ENCODE measurements at regions not wholly inside any gene's neighbourhood (a gene's known extent, or its start where the extent isn't known, plus 50 kb on each side); places are given as distances from the start of the nearest gene placed in this dataset.

DNA sequence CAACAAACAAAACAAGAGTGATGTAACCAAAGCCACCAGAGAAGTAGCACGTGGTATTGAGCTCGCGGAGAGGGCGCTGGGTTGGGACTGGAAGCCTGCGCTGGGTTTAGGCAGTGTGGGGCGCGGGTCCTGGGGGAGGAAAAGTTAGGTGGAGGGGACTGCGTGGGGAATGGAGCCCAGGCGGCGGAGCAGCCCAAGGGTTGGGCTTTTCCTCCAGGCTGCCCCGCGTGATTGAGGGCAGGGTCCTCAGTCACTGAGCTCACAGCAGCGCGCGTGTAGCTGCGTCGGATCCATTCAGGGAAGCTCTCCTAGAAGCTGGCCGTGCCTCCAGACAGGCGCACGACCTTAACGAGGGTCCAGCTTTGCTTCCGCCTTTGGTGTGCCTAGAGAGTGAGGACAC lies 357.4 kb downstream of the GALR1 start:
- intact Hi-C loops (cut with micrococcal nuclease) = no loop called here
- Mint-ChIP-seq H3K36me3 (no peaks in the 10 kb centered on the region), H3K27me3 (ENCODE audit: low read depth in 3 of 3) (peaks cover 0 to 3% (median 2%) of the 10 kb centered on the region in 3 donors), H3K9me3 (peaks cover 0 to 7% (median 4%) of the 10 kb centered on the region in 7 donors), H3K4me1 (no peaks in the 10 kb centered on the region), H3K4me3 (no peak overlapping the region), H3K27ac (no peak overlapping the region)
- Histone ChIP-seq H3K27me3 (ENCODE audit: control insufficient read depth in 2 of 2, insufficient read depth in 2 of 2, low read length in 2 of 2) (no peaks in the 10 kb centered on the region), H3K36me3 (replicated peaks in 1 of 2; ENCODE audit: control insufficient read depth in 1 of 2, insufficient read depth in 2 of 2, low read length in 2 of 2) (no peaks in the 10 kb centered on the region), H3K79me2 (ENCODE audit: insufficient read depth, low read length) (no peaks in the 10 kb centered on the region), H3K9ac (ENCODE audit: insufficient read depth, low read length, poor library complexity, severe bottlenecking) (no peak overlapping the region), H3K27ac (ENCODE audit: low read depth in 1 of 2, low read length in 2 of 2) (no peak overlapping the region), H3K9me3 (replicated peaks in 1 of 2; ENCODE audit: control insufficient read depth in 1 of 2, insufficient read depth in 1 of 2, low read length in 2 of 2) (no peaks in the 10 kb centered on the region), H3K4me2 (replicated peaks; ENCODE audit: extremely low read depth, low read length, poor library complexity, severe bottlenecking) (no peak overlapping the region), H4K20me1 (ENCODE audit: insufficient read depth, low read length) (no peaks in the 10 kb centered on the region), H3K4me3 (replicated peaks in 1 of 3; ENCODE audit: low read depth in 2 of 3, low read length in 3 of 3) (no peak overlapping the region), H2AFZ (ENCODE audit: insufficient read depth, low read depth, low read length, poor library complexity, severe bottlenecking) (no peak overlapping the region), H3K4me1 (ENCODE audit: control insufficient read depth in 1 of 2, insufficient read depth in 2 of 2, low read length in 2 of 2) (no peaks in the 10 kb centered on the region)
- TF ChIP-seq, protein P1, sequence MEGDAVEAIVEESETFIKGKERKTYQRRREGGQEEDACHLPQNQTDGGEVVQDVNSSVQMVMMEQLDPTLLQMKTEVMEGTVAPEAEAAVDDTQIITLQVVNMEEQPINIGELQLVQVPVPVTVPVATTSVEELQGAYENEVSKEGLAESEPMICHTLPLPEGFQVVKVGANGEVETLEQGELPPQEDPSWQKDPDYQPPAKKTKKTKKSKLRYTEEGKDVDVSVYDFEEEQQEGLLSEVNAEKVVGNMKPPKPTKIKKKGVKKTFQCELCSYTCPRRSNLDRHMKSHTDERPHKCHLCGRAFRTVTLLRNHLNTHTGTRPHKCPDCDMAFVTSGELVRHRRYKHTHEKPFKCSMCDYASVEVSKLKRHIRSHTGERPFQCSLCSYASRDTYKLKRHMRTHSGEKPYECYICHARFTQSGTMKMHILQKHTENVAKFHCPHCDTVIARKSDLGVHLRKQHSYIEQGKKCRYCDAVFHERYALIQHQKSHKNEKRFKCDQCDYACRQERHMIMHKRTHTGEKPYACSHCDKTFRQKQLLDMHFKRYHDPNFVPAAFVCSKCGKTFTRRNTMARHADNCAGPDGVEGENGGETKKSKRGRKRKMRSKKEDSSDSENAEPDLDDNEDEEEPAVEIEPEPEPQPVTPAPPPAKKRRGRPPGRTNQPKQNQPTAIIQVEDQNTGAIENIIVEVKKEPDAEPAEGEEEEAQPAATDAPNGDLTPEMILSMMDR (IDR thresholded peaks at IDR 0.05) = no peak
- WGBS (ENCODE audit: insufficient coverage) = 93% methylated on average over 22 of the region's 22 CpGs
- no peak for DNase-seq

DNA sequence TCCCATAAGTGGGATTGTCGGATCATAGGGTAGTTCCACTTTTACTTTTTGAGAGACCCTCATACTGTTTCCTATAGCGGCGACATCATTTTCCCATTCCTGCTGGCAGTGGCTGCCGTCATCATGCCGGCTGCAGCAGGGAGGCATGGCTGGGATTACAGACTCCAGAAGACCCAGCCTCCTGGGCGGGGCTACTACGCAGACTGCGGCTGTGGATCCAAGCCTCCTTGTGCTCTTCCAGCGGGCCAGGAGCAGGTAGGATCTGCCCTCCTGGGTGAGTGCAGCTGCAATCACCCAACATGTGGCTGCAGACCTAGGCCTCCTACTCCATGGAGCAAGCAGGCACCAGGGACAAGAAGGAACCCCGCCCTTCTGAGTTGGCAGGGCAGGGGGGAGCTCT lies 359.2 kb downstream of the GALR1 start:
- WGBS (ENCODE audit: insufficient coverage) = 92% methylated on average over 9 of the region's 10 CpGs
- no peaks in the 10 kb centered on the region for H3K4me1 Mint-ChIP-seq
- intact Hi-C loops (cut with micrococcal nuclease) = no loop called here

More for the DNA sequence above, 359.2 kb downstream of the GALR1 start:
- H2AFZ ChIP-seq (ENCODE audit: insufficient read depth, low read depth, low read length, poor library complexity, severe bottlenecking) = no peak overlapping the region
- no peaks in the 10 kb centered on the region for H3K36me3 Mint-ChIP-seq
- DNase-seq = no peak
- no peak overlapping the region for H3K27ac Mint-ChIP-seq
- H3K36me3 ChIP-seq (replicated peaks in 1 of 2; ENCODE audit: control insufficient read depth in 1 of 2, insufficient read depth in 2 of 2, low read length in 2 of 2) = no peaks in the 10 kb centered on the region
- H3K27me3 Mint-ChIP-seq (ENCODE audit: low read depth in 3 of 3) = peaks cover 0 to 3% (median under 1%) of the 10 kb centered on the region in 3 donors
- H3K4me3 Mint-ChIP-seq = no peak overlapping the region
- H3K4me2 ChIP-seq (replicated peaks; ENCODE audit: extremely low read depth, low read length, poor library complexity, severe bottlenecking) = no peak overlapping the region
- TF ChIP-seq, protein P1 (IDR thresholded peaks at IDR 0.05) = no peak
- H3K9me3 Mint-ChIP-seq = peaks cover 0 to 6% (median 3%) of the 10 kb centered on the region in 7 donors
- H3K79me2 ChIP-seq (ENCODE audit: insufficient read depth, low read length) = no peaks in the 10 kb centered on the region
- H4K20me1 ChIP-seq (ENCODE audit: insufficient read depth, low read length) = no peaks in the 10 kb centered on the region
- no peak overlapping the region for H3K4me3 ChIP-seq (replicated peaks in 1 of 3; ENCODE audit: low read depth in 2 of 3, low read length in 3 of 3)
- H3K9me3 ChIP-seq (replicated peaks in 1 of 2; ENCODE audit: control insufficient read depth in 1 of 2, insufficient read depth in 1 of 2, low read length in 2 of 2) = no peaks in the 10 kb centered on the region
- H3K27ac ChIP-seq (ENCODE audit: low read depth in 1 of 2, low read length in 2 of 2) = no peak overlapping the region
- no peak overlapping the region for H3K9ac ChIP-seq (ENCODE audit: insufficient read depth, low read length, poor library complexity, severe bottlenecking)
- H3K4me1 ChIP-seq (ENCODE audit: control insufficient read depth in 1 of 2, insufficient read depth in 2 of 2, low read length in 2 of 2) = no peaks in the 10 kb centered on the region
- no peaks in the 10 kb centered on the region for H3K27me3 ChIP-seq (ENCODE audit: control insufficient read depth in 2 of 2, insufficient read depth in 2 of 2, low read length in 2 of 2)
